Stimulated activated CD4-positive, alpha-beta T cell treated with anti-CD3 and anti-CD28 coated beads, Interleukin-15, amount 100 ng/mL, for 48 hours (primary cell): ENCODE measurements at regions not wholly inside any gene's neighbourhood (a gene's known extent, or its start where the extent isn't known, plus 50 kb on each side); places are given as distances from the start of the nearest gene placed in this dataset.

Experiments used
- DNase-seq, 2 donors: peaks; one replicate each; pipeline ENCODE4 v3.0.0-alpha.2; 2020; ENCODE audit warnings: low read depth in 2 of 2

DNA sequence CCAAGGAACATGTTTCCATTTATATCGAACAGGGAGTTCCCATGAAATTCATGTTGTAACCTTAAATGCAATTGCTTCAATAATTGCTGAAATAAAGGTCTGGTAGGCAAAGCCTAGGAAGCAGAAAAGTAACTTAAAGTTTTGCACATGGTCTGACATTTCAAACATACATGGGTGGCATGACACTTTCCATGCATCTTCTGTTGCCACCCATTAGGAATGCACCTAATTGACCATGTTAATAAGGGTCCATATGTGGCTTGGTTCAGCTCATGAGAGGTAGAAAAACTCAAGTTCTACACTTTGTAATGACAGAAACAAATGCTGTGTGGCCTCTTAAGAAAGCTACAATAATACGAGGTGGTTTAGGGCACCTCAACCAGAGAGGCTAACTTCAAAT lies 72.0 kb upstream of the GORAB start:
- DNase-seq = no peak

DNA sequence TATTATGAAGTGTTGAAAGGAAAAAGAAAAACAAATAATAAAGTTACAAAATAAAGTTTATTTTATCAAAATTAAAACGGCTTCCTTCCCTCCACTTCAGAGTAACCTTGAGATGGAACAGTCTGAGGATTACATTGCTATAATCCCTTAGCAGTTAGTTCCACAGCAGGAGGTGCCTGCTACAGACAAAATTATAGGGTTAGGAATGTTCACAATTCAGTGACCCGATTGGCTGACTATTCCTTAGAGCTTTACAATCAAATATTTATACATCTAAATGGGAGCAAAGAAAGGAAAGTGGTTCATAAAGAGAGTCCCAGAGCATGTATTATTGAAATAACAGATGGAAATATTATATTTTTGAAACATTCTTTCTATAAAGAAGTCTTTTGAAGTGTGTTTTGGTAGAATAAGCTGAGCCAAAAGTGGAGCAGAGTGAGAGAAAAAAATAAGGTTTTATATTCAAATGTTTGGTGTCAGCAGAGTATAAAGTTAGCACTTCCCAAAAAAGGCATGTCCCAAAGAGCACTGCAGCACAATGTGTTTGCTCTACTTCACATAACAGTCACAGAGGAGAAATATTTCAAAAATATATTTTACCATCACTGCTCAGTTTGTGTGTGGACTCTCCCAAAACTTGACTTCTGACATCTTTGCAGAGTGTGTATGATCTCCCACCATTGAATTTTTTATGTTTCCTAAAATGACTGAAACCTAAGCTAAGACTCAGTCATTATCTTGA lies 71.4 kb upstream of the GORAB start:
- DNase-seq = no peak

DNA sequence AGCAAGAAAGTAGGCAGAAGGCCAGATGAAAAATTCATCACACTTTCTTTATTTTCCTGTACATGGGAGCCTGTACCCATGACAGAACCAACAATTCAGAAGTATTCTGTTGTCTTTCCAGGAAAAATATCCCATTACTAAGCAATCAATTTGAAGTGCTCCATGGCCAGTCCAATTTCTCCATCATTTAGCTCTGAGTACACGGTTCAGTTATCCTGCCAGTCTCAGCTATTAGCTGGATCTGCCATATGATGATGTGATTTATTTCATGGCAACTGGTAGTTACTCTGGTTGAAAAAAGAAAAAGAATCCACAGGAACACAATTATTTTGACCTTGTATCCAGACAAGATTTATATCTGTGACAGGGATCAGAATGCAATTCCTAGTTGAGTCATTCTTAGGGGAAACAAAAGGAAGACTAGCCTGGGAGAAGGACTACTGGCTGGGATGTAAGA lies 70.6 kb upstream of the GORAB start:
- DNase-seq = no peak

DNA sequence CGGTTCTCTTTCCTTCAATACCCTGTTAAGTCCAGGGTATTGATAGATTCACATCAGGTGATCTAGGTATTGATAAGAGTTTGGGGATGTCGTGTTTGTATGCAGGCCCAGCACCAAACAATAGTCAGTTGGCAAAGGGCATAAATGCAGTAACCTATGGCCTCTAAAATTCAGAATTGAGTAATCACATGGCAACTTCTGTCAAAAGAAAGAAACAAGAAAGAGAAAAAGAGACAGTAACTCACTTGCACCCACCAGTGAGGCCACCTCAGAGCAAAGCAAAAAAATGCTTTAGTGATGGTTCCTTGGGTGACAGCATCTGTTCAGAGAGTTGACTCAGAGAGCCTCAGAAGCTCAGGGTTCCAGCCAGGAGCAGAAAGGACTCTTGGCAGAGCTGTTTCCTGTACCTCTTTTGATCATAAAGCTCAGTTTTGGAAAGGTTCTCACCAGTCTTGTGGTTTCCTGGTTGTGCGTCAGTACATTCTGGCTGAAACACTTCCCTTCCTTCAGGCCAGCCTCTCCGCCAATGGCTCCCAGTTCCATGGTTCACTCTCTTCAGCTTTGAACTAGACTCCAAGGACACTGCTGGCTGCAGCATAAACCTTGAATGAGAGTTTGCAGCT lies 70.1 kb upstream of the GORAB start:
- DNase-seq = no peak

DNA sequence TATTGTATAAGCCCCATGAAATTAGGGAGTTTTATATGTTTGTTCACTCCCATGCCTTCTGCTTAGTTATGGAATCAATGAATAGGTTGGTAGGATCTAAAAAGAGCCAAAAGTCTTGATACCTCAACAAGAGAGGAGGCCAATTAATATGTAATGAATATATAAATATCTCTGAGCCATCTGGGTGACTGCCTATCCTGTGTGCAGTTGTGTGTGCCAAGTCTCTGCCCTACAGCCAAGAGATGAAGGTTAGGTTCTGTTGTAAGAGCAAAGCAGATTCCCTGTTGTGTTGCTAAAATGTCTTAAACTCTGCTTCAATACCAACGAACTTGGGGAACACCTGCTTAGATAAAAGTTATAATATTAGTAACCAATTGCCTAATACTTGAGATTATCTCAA lies 61.8 kb upstream of the GORAB start:
- no peak for DNase-seq

DNA sequence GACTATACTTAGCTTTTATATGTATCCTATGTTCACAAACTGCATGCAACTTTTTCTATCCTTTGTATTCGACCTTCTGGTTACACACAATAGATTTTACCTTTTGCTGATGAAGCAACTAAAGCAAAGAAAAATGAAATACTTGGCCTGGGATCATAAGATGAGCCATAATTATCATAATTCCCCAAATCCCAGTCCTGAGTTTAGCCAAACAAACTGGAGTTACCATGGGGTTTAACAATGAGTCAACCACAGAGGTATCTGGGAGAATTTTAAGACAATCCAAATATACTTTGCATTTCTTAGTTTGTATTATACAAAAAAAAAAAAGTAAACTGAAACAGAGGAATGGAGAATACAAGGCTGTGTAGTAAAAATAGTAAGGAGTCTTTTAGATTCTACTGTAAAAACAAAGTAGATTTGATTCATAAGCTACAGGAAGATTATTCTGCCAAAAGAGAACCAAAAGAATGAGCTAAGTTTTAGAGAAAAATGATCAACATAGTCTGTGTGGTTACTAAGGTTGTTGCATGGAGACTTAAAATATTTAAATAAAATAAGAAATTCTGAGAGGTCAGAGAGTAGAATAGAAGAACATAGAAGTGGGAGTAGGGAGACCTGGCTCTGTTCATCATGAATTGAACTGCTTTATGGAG lies 60.4 kb upstream of the GORAB start:
- DNase-seq = no peak

DNA sequence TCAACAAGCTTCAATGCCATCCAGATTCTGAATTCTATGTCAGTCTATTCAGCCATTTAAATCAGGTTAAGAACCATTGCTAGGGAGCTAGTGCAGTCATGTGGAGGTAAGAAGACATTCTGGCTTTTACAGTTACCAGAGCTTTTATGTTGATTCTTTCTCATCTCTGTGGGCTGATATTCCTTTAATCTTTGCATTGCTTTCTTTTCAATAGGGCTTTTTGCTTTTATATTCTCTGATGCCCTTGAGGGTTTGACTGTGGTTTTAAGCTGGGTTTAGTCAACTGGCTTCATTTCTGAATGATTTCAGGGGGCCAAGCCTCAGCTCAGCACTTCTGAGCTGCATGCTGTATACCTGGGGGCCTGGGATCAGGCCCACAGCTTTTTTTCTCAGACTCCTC lies 51.0 kb upstream of the GORAB start:
- DNase-seq = no peak
